ENCODE measurements at regions not wholly inside any gene's neighbourhood (a gene's known extent, or its start where the extent isn't known, plus 50 kb on each side); places are given as distances from the start of the nearest gene placed in this dataset.

GRCh38 chr18:78527984-78528383 is 451.6 kb upstream of the SALL3 start:
- no peak overlapping the region for H3K27ac ChIP-seq
- H3K36me3 ChIP-seq = no peaks in the 10 kb centered on the region
- no peaks in the 10 kb centered on the region for H3K4me1 ChIP-seq
- no peaks in the 10 kb centered on the region for H3K27me3 ChIP-seq
- intact Hi-C loops (cut with DNase I) = no loop called here
- DNase-seq (ENCODE audit: extremely low spot score in 2 of 2) = peak; percentile 55 to 74
- H3K9me3 ChIP-seq = no peaks in the 10 kb centered on the region
- H3K4me3 ChIP-seq = no peak overlapping the region
- TF ChIP-seq, protein P1, sequence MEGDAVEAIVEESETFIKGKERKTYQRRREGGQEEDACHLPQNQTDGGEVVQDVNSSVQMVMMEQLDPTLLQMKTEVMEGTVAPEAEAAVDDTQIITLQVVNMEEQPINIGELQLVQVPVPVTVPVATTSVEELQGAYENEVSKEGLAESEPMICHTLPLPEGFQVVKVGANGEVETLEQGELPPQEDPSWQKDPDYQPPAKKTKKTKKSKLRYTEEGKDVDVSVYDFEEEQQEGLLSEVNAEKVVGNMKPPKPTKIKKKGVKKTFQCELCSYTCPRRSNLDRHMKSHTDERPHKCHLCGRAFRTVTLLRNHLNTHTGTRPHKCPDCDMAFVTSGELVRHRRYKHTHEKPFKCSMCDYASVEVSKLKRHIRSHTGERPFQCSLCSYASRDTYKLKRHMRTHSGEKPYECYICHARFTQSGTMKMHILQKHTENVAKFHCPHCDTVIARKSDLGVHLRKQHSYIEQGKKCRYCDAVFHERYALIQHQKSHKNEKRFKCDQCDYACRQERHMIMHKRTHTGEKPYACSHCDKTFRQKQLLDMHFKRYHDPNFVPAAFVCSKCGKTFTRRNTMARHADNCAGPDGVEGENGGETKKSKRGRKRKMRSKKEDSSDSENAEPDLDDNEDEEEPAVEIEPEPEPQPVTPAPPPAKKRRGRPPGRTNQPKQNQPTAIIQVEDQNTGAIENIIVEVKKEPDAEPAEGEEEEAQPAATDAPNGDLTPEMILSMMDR (IDR thresholded peaks at IDR 0.05) = no peak
- TF ChIP-seq POLR2A (IDR thresholded peaks at IDR 0.05) = no peak
- no peak for TF ChIP-seq POLR2AphosphoS5 (IDR thresholded peaks at IDR 0.05; ENCODE audit: insufficient read depth in 1 of 2, low read depth in 1 of 2)

- H3K4me1 ChIP-seq = no peaks in the 10 kb centered on the region
- H3K9me3 ChIP-seq = no peaks in the 10 kb centered on the region
- H3K27me3 ChIP-seq = no peaks in the 10 kb centered on the region
- peak; percentile 43 to 74 for DNase-seq (ENCODE audit: extremely low spot score in 2 of 2)
- H3K36me3 ChIP-seq = no peaks in the 10 kb centered on the region
- TF ChIP-seq, protein P1 (IDR thresholded peaks at IDR 0.05) = no peak
- TF ChIP-seq POLR2AphosphoS5 (IDR thresholded peaks at IDR 0.05; ENCODE audit: insufficient read depth in 1 of 2, low read depth in 1 of 2) (no peak), POLR2A (IDR thresholded peaks at IDR 0.05) (no peak)
- no peak overlapping the region for H3K4me3 ChIP-seq
- H3K27ac ChIP-seq = no peak overlapping the region
- intact Hi-C loops (cut with DNase I) = no loop called here
These were observed 451.0 kb upstream of the SALL3 start for GRCh38 chr18:78528411-78529258.

- Histone ChIP-seq H3K27ac (no peak overlapping the region), H3K4me3 (no peak overlapping the region), H3K27me3 (no peaks in the 10 kb centered on the region), H3K9me3 (no peaks in the 10 kb centered on the region), H3K36me3 (no peaks in the 10 kb centered on the region), H3K4me1 (no peaks in the 10 kb centered on the region)
- peak in 1 of 2 donors; percentile 16 for DNase-seq (ENCODE audit: extremely low spot score in 2 of 2)
- intact Hi-C loops (cut with DNase I) = no loop called here
- TF ChIP-seq POLR2A (IDR thresholded peaks at IDR 0.05) (no peak), POLR2AphosphoS5 (IDR thresholded peaks at IDR 0.05; ENCODE audit: insufficient read depth in 1 of 2, low read depth in 1 of 2) (no peak)
- TF ChIP-seq, protein P1 (IDR thresholded peaks at IDR 0.05) = no peak
These were observed 448.0 kb upstream of the SALL3 start for GRCh38 chr18:78531637-78532036.

DNA sequence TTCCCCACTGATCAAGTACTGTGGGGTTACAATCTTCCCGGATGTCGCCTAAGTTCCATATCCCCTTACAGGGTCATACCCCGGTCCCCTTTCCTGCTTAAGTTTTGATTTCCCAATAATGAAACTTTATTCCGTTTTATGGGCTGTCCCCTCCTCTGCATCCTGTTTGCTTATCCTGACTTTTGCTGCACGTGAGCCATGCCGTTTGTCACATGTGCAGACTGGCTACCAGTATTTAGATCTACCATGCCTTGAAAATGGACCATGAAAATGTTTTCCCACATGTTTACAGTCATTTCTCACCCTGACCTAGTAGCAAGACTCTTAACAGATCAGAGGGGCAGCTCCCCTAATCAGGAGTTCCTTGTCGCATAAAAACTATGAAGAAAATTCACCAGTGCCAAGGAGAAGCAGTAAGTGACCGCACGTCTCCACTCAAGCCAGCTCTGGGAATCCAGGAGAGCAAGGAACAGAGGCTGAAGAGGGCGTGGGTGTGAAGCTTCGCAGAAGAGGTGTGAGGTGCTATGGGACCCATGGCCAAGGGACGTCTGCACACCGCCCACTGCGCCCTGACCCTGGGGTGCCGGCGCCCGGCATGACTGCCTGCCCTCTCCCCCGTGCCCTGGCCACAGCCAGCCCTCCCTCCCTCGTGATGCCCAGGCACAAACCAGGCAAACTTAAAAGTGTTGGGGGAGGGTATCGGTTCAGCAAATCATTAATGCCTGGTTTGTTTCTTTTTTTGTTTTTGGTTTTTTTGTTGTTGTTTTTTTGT is 440.8 kb upstream of the SALL3 start:
- TF ChIP-seq, protein P1 (IDR thresholded peaks at IDR 0.05) = no peak
- TF ChIP-seq POLR2A (IDR thresholded peaks at IDR 0.05) (no peak), POLR2AphosphoS5 (IDR thresholded peaks at IDR 0.05; ENCODE audit: insufficient read depth in 1 of 2, low read depth in 1 of 2) (no peak)
- H3K4me3 ChIP-seq = no peak overlapping the region
- no peaks in the 10 kb centered on the region for H3K9me3 ChIP-seq
- H3K4me1 ChIP-seq = peaks cover 4% of the 10 kb centered on the region
- peak in 1 of 2 donors; percentile 67 for DNase-seq (ENCODE audit: extremely low spot score in 2 of 2)
- H3K27ac ChIP-seq = no peak overlapping the region
- no peaks in the 10 kb centered on the region for H3K36me3 ChIP-seq
- intact Hi-C loops (cut with DNase I) = no loop called here
- H3K27me3 ChIP-seq = no peaks in the 10 kb centered on the region

Measured in vagina (tissue), 2 donors.